ENCODE measurements at regions not wholly inside any gene's neighbourhood (a gene's known extent, or its start where the extent isn't known, plus 50 kb on each side); places are given as distances from the start of the nearest gene placed in this dataset.

DNA sequence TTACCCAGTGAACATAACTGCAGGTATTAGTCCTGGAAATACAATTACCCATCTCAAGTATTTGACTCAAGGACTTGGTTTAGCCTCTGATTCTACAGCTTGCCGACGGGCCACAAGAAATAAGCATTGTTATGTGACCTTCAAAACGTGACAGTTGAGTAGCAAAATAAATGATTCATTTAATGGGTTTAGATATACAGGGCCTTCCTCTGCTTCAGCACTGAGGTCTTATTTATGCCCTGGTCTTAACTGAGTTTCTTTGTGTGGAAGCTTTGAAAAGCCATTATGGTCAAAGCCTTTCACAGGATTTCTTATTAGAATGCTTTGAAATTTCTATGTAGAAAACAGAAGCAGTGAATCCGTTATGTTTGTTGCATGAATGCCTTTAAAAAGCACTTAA lies 899.2 kb upstream of the API5 start:
- TF ChIP-seq POLR2A (IDR thresholded peaks at IDR 0.05) (no peak), CTCF (IDR thresholded peaks at IDR 0.05) (no peak)
